Fibroblast of villous mesenchyme (primary cell): ENCODE measurements at regions not wholly inside any gene's neighbourhood (a gene's known extent, or its start where the extent isn't known, plus 50 kb on each side); places are given as distances from the start of the nearest gene placed in this dataset.

ENCODE experiments used
- DNase-seq: peaks from one replicate; pipeline ENCODE4 v3.0.0-alpha.2; 2010; ENCODE audit warnings: low read depth
- H3K4me3 ChIP-seq: 2 replicates; pipeline ENCODE4 v1.5.1; 2011; ENCODE audit warnings: low read depth, mild to moderate bottlenecking, low read length
- CTCF ChIP-seq: IDR thresholded peaks from 2 replicates; pipeline ENCODE4 v1.5.1; 2012; ENCODE audit warnings: low read depth, mild to moderate bottlenecking, low read length; ENCODE audit not compliant: insufficient read depth

DNA sequence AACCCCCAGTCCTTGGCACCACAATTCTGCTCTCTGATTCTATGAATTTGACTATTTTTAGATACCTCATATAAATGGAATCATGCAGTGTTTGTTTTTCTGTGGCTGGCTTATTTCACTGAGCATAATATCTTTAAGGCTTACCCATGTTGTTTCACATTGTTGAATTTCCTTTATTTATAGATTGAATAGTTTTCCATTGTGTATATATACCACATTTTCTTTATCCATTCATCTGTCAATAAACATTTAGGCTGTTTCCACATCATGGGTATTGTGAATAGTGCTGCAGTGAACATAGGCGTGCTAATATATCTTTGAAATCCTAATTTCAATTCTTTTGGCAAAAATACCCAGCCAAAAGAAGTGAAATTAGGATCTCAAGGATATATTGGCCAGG, 126.7 kb upstream of the SLC38A2 start:
- DNase-seq, result no peak
- no peak overlapping the region for H3K4me3 ChIP-seq
- TF ChIP-seq CTCF, result no peak

DNA sequence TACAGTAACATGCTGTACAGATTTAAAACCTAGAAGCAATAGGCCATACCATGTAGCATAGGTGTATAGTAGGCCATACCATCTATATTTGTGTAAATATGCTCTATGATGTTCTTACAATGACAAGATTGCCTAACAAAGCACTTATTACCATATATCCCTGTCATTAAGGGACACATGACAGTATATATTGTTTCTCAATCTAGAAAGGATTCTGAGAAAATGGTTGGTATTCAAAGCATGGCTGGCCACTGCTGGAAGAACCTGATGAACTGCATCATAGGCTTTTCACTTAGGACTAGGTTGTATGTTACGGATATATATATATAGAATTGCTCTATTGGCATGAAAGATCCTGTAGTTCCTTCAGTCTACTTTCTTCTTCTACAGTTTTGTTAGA, 125.2 kb upstream of the SLC38A2 start:
- no peak for DNase-seq
- TF ChIP-seq CTCF, result no peak
- no peak overlapping the region for H3K4me3 ChIP-seq

DNA sequence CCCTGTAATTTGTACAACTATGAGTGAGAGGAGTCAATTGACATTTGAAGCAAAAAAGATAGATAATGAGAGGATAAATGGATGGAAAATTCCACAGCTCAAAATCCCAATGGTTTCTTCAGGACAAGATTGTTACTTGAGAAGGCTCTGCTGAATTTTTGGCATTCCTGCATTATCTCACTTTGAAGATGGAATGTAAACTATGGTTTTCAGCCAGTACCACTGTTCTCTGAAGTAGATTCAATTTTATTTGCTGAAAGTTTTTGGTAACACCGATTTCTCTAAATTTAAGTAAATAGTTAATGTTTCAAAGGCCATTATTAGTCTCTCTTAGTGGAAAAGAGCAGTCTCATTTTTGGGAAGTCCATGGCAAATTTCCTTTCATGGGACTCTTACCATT, 121.9 kb upstream of the SLC38A2 start:
- H3K4me3 ChIP-seq, result peak overlapping the region; percentile 39
- DNase-seq, result peak; percentile 84
- TF ChIP-seq CTCF, result no peak

GRCh38 chr12:46493834-46494181, 121.2 kb upstream of the SLC38A2 start:
- peak overlapping the region; percentile 39 for H3K4me3 ChIP-seq
- no peak for TF ChIP-seq CTCF
- peak; percentile 73 for DNase-seq

- peak; percentile 44 for DNase-seq
- H3K4me3 ChIP-seq, result peak overlapping the region; percentile 39
- TF ChIP-seq CTCF, result no peak
Observed at GRCh38 chr12:46493150-46493833, 120.7 kb upstream of the SLC38A2 start.

- peak overlapping the region; percentile 39 for H3K4me3 ChIP-seq
- no peak for TF ChIP-seq CTCF
- DNase-seq, result peak; percentile 96
Observed at GRCh38 chr12:46492471-46493085, 120.0 kb upstream of the SLC38A2 start.

GRCh38 chr12:46491548-46491947, 119.0 kb upstream of the SLC38A2 start:
- no peak for TF ChIP-seq CTCF
- no peak for DNase-seq
- H3K4me3 ChIP-seq, result no peak overlapping the region
